IMR-90 (cell line): ENCODE measurements at regions not wholly inside any gene's neighbourhood (a gene's known extent, or its start where the extent isn't known, plus 50 kb on each side); places are given as distances from the start of the nearest gene placed in this dataset.

ENCODE experiments used
- ATAC-seq: fragments of 200-7000 bp; cut with Tn5 transposase; 2 replicates; pipeline ENCODE4 v1.9.1; 2020; ENCODE audit warnings: low read depth, mild to moderate bottlenecking, moderate library complexity
- BruUV-seq: library from RNA; stranded (reverse); fragments of 400-500 nt; replicated peaks from 2 replicates; lab custom pipeline; 2021; lab: Mats Ljungman, UMichigan
- CTCF ChIA-PET: fragments of 300-600 bp; formaldehyde crosslinking; extraction: SDS; loops from one replicate; lab custom pipeline; 2021; ENCODE audit warnings: antibody characterized with exemption; lab: Yijun Ruan, JAX
- POLR2A ChIA-PET: fragments of 300-600 bp; sonication (Branson Sonifier 250); formaldehyde crosslinking; loops from one replicate; lab custom pipeline; 2022; ENCODE audit warnings: antibody characterized with exemption; ENCODE audit not compliant: unreplicated experiment; lab: Charles Lee
- DNase-seq: peaks from one replicate; pipeline ENCODE4 v3.0.0; 2013
- H2AFZ ChIP-seq: replicated peaks from 2 replicates; pipeline ENCODE3; 2013; ENCODE audit warnings: low read length, mild to moderate bottlenecking; ENCODE audit not compliant: poor library complexity
- H2AK5ac ChIP-seq: 2 replicates; pipeline ENCODE4 v1.6.1; 2013; ENCODE audit warnings: low read depth, low read length, inconsistent platforms
- H2AK9ac ChIP-seq: replicated peaks from 2 replicates; pipeline ENCODE3; 2013; ENCODE audit warnings: mild to moderate bottlenecking, low read depth, low read length, moderate library complexity; ENCODE audit not compliant: poor library complexity
- H2BK120ac ChIP-seq: 2 replicates; pipeline ENCODE4 v1.6.1; 2013; ENCODE audit warnings: low read depth, low read length, inconsistent platforms
- H2BK15ac ChIP-seq: 3 replicates; pipeline ENCODE4 v1.6.1; 2013; ENCODE audit warnings: low read depth, low read length, inconsistent platforms
- H2BK20ac ChIP-seq: 2 replicates; pipeline ENCODE4 v1.6.1; 2013; ENCODE audit warnings: low read depth, mild to moderate bottlenecking, inconsistent platforms, low read length, moderate library complexity
- H2BK5ac ChIP-seq: 2 replicates; pipeline ENCODE4 v1.6.1; 2013; ENCODE audit warnings: mild to moderate bottlenecking, low read depth, low read length, inconsistent platforms; ENCODE audit not compliant: poor library complexity, severe bottlenecking
- H3K14ac ChIP-seq: replicated peaks from 2 replicates; pipeline ENCODE4 v1.6.1; 2013; ENCODE audit warnings: low read depth, low read length, inconsistent platforms
- H3K18ac ChIP-seq: 2 replicates; pipeline ENCODE4 v1.6.1; 2013; ENCODE audit warnings: low read depth, low read length, control low read depth
- H3K23ac ChIP-seq: 2 replicates; pipeline ENCODE4 v1.6.1; 2013; ENCODE audit warnings: low read depth, low read length, inconsistent platforms
- H3K27ac ChIP-seq: 2 replicates; pipeline ENCODE4 v1.5.1; 2013; ENCODE audit warnings: mild to moderate bottlenecking, control low read depth, low read length; ENCODE audit not compliant: insufficient read depth
- H3K27me3 ChIP-seq: 2 replicates; pipeline ENCODE4 v1.6.1; 2013; ENCODE audit warnings: low read length; ENCODE audit not compliant: control insufficient read depth, insufficient read depth
- H3K36me3 ChIP-seq: 2 replicates; pipeline ENCODE4 v1.6.1; 2013; ENCODE audit warnings: low read length, mixed read lengths; ENCODE audit not compliant: control insufficient read depth, insufficient read depth
- H3K4ac ChIP-seq: 2 replicates; pipeline ENCODE4 v1.6.1; 2013; ENCODE audit warnings: low read depth, low read length, inconsistent platforms
- H3K4me1 ChIP-seq: 2 replicates; pipeline ENCODE4 v1.6.1; 2013; ENCODE audit warnings: low read length, mixed read lengths; ENCODE audit not compliant: control insufficient read depth, insufficient read depth
- H3K4me2 ChIP-seq: 2 replicates; pipeline ENCODE4 v1.6.1; 2013; ENCODE audit warnings: low read depth, mild to moderate bottlenecking, control low read depth, low read length, moderate library complexity
- H3K4me3 ChIP-seq: 2 replicates; pipeline ENCODE4 v1.5.1; 2013; ENCODE audit warnings: low read depth, mild to moderate bottlenecking, control low read depth, low read length, moderate library complexity; ENCODE audit not compliant: insufficient read depth
- H3K56ac ChIP-seq: 2 replicates; pipeline ENCODE4 v1.6.1; 2013; ENCODE audit warnings: low read length, inconsistent platforms; ENCODE audit not compliant: insufficient read depth; ENCODE audit errors: extremely low read depth
- H3K79me1 ChIP-seq, 2 experiments: 2 replicates each; pipeline ENCODE4 v1.6.1; 2013; ENCODE audit warnings: low read length in 2 of 2, inconsistent platforms in 1 of 2, low read depth in 1 of 2
- H3K9ac ChIP-seq: 2 replicates; pipeline ENCODE4 v1.6.1; 2013; ENCODE audit warnings: low read depth, low read length, control low read depth
- H3K9me1 ChIP-seq: 2 replicates; pipeline ENCODE4 v1.6.1; 2013; ENCODE audit warnings: low read length, inconsistent platforms; ENCODE audit not compliant: insufficient read depth
- H3K9me3 ChIP-seq: 2 replicates; pipeline ENCODE4 v1.6.1; 2013; ENCODE audit warnings: low read length; ENCODE audit not compliant: control insufficient read depth, insufficient read depth
- H4K20me1 ChIP-seq: 2 replicates; pipeline ENCODE4 v1.6.1; 2013; ENCODE audit warnings: low read length, inconsistent platforms; ENCODE audit not compliant: insufficient read depth
- H4K5ac ChIP-seq: 2 replicates; pipeline ENCODE4 v1.6.1; 2013; ENCODE audit warnings: mild to moderate bottlenecking, low read depth, low read length, control low read depth
- H4K8ac ChIP-seq, 2 experiments: 2 replicates each; pipeline ENCODE4 v1.6.1; 2013; ENCODE audit warnings: low read depth in 2 of 2, low read length in 2 of 2, control low read depth in 1 of 2, inconsistent platforms in 1 of 2
- H4K91ac ChIP-seq: 2 replicates; pipeline ENCODE4 v1.6.1; 2013; ENCODE audit warnings: low read depth, low read length, inconsistent platforms; ENCODE audit not compliant: insufficient read depth
- BHLHE40 ChIP-seq: fragments of 150-350 bp; IDR thresholded peaks from 2 replicates; pipeline ENCODE4 v1.6.1; 2016; ENCODE audit warnings: mild to moderate bottlenecking, low read depth, low read length
- CEBPB ChIP-seq: IDR thresholded peaks from 2 replicates; pipeline ENCODE4 v1.6.1; 2012; ENCODE audit warnings: low read depth, low read length, improper control_type of control experiment
- CHD1 ChIP-seq: IDR thresholded peaks from 2 replicates; pipeline ENCODE4 v1.6.1; 2012; ENCODE audit warnings: low read depth, low read length, improper control_type of control experiment
- CTCF ChIP-seq: conservative IDR thresholded peaks from 2 replicates; pipeline ENCODE4 v1.5.1; 2012; ENCODE audit warnings: mild to moderate bottlenecking, low read depth, low read length, improper control_type of control experiment
- ELK1 ChIP-seq: fragments of 150-350 bp; IDR thresholded peaks from 2 replicates; pipeline ENCODE4 v1.6.1; 2016; ENCODE audit warnings: low read depth, mild to moderate bottlenecking, low read length, moderate library complexity, borderline replicate concordance
- FOS ChIP-seq: fragments of 150-350 bp; IDR thresholded peaks from 2 replicates; pipeline ENCODE4 v1.6.1; 2016; ENCODE audit warnings: low read depth, low read length
- MAFK ChIP-seq: IDR thresholded peaks from 2 replicates; pipeline ENCODE4 v1.6.1; 2012; ENCODE audit warnings: low read depth, low read length, improper control_type of control experiment
- MAZ ChIP-seq: IDR thresholded peaks from 2 replicates; pipeline ENCODE4 v1.6.1; 2012; ENCODE audit warnings: low read depth, mild to moderate bottlenecking, low read length, improper control_type of control experiment, moderate library complexity, borderline replicate concordance
- MXI1 ChIP-seq: IDR thresholded peaks from 2 replicates; pipeline ENCODE4 v1.6.1; 2012; ENCODE audit warnings: low read depth, mild to moderate bottlenecking, low read length, moderate library complexity, borderline replicate concordance
- NFE2L2 ChIP-seq: fragments of 150-350 bp; IDR thresholded peaks from 2 replicates; pipeline ENCODE4 v1.6.1; 2016; ENCODE audit warnings: low read depth, mild to moderate bottlenecking, low read length
- POLR2A ChIP-seq: IDR thresholded peaks from 2 replicates; pipeline ENCODE4 v1.6.1; 2012; ENCODE audit warnings: mild to moderate bottlenecking, low read depth, low read length
- RAD21 ChIP-seq: IDR thresholded peaks from 2 replicates; pipeline ENCODE4 v1.6.1; 2012; ENCODE audit warnings: low read length, improper control_type of control experiment
- RCOR1 ChIP-seq: IDR thresholded peaks from 2 replicates; pipeline ENCODE4 v1.6.1; 2012; ENCODE audit warnings: mild to moderate bottlenecking, low read length, improper control_type of control experiment; ENCODE audit not compliant: insufficient replicate concordance
- RFX5 ChIP-seq: IDR thresholded peaks from 2 replicates; pipeline ENCODE4 v1.8.0; 2012; ENCODE audit warnings: low read depth, mild to moderate bottlenecking, low read length, moderate library complexity
- SMC3 ChIP-seq: fragments of 150-350 bp; IDR thresholded peaks from 2 replicates; pipeline ENCODE4 v1.6.1; 2016; ENCODE audit warnings: low read depth, mild to moderate bottlenecking, antibody characterized with exemption, low read length, moderate library complexity
- WGBS, 2 experiments: methylation state at CpG; one replicate each; pipeline versions ENCODE4 v1.1.5 to v1.1.7; 2013; ENCODE audit warnings: missing lambda C conversion rate in 2 of 2; ENCODE audit not compliant: insufficient read length in 1 of 2; ENCODE audit errors: extremely low coverage in 2 of 2; 5-methylcytosine and 5-hydroxymethylcytosine counted together
- dilution Hi-C: fragments of 300-500 bp; cut with HindIII; formaldehyde crosslinking; loops from one replicate; pipeline ENCODE4 v1.14.3; 2018; ENCODE audit warnings: low sequenced_read_pairs; ENCODE audit not compliant: unreplicated experiment
- in situ Hi-C: fragments of 300-500 bp; cut with MboI; formaldehyde crosslinking; loops from 3 replicates; pipeline ENCODE4 v1.14.3; 2019; ENCODE audit warnings: low sequenced_read_pairs, inconsistent platforms, mixed read lengths
- intact Hi-C: fragments of 100-400 bp; cut with micrococcal nuclease; formaldehyde crosslinking; loops from 2 replicates; pipeline ENCODE4 v1.10.0; 2022
- TF ChIP-seq, protein P1 (sequence below): fragments of 150-350 bp; IDR thresholded peaks from 2 replicates; pipeline ENCODE4 v1.6.1; 2017; ENCODE audit warnings: mild to moderate bottlenecking, antibody characterized with exemption, low read length, low read depth

DNA sequence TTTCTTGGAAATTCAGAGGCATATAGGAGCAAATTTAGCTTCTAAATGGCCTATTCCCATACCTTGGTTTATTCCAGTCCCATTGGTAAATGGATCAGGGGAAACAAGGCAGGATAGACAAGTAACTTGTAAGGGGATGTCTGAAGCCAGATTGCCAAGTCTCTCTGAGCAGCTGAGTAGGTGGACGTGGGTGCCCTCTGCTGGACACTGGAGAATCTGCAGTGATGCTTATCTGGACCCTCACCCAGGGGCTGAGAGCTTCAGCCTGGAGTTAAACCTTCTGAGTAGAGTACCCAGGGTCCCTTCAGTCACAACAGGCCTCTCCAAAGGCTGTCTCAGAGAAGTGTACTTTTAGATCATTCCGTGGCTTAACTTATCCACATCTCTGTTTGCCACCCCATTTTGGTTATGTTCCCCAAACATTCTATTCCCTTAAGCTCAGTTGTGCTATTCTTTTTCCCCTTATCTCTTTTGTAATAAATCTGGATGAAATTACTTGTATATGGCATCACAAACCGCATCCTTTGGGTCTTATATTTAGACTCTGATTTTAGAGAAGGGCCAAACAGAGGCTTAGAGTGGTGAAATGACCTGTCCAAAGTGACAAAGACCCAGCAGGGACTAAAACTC is 218.3 kb upstream of the GLRA1 start:
- H3K4me1 ChIP-seq, result no peaks in the 10 kb centered on the region
- H2BK5ac ChIP-seq, result no peak overlapping the region
- dilution Hi-C loops, result no loop called here
- no peak overlapping the region for H2BK15ac ChIP-seq
- H2BK20ac ChIP-seq, result no peak overlapping the region
- CTCF ChIA-PET, result interaction anchor here (1.2 to 1.7 kb wide), 4 partner anchors 20 to 318 kb away, joined by 3 to 23 read pairs (median 4); no protein-coding TSS in a partner anchor
- TF ChIP-seq, protein P1, sequence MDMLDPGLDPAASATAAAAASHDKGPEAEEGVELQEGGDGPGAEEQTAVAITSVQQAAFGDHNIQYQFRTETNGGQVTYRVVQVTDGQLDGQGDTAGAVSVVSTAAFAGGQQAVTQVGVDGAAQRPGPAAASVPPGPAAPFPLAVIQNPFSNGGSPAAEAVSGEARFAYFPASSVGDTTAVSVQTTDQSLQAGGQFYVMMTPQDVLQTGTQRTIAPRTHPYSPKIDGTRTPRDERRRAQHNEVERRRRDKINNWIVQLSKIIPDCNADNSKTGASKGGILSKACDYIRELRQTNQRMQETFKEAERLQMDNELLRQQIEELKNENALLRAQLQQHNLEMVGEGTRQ, result no peak
- TF ChIP-seq MAFK, result no peak
- TF ChIP-seq NFE2L2, result no peak
- TF ChIP-seq MXI1, result no peak
- no peak for TF ChIP-seq CEBPB
- peak; percentile 70 for TF ChIP-seq CTCF
- TF ChIP-seq RFX5, result no peak
- no peak for TF ChIP-seq MAZ
- TF ChIP-seq RCOR1, result no peak
- peak; percentile 57 for TF ChIP-seq SMC3
- TF ChIP-seq FOS, result no peak
- no peak for TF ChIP-seq BHLHE40
- TF ChIP-seq CHD1, result no peak
- TF ChIP-seq POLR2A, result no peak
- TF ChIP-seq RAD21, result peak; percentile 67
- TF ChIP-seq ELK1, result no peak
- H3K56ac ChIP-seq, result no peak overlapping the region
- H3K4ac ChIP-seq, result no peak overlapping the region
- H2AK5ac ChIP-seq, result no peak overlapping the region
- no peak overlapping the region for H3K4me2 ChIP-seq
- no peaks in the 10 kb centered on the region for H3K79me1 ChIP-seq
- no peak overlapping the region for H3K27ac ChIP-seq
- no peak overlapping the region for H3K4me3 ChIP-seq
- DNase-seq (peak; percentile 50), ATAC-seq (peak; percentile 94)
- H4K8ac ChIP-seq, result no peak overlapping the region
- H3K9me1 ChIP-seq, result no peaks in the 10 kb centered on the region
- H4K5ac ChIP-seq, result no peak overlapping the region
- in situ Hi-C loops, result loop anchor here (5.0 kb wide), 1 partner anchor 316 kb away; no protein-coding TSS in a partner anchor
- H4K20me1 ChIP-seq, result no peaks in the 10 kb centered on the region
- H3K18ac ChIP-seq, result no peak overlapping the region
- H2AFZ ChIP-seq, result peak overlapping the region; percentile 51
- BruUV-seq, result no TSS peak
- H4K91ac ChIP-seq, result no peak overlapping the region
- H3K9me3 ChIP-seq, result no peaks in the 10 kb centered on the region
- intact Hi-C loops, result loop anchor here (1.0 to 10.0 kb wide), 3 partner anchors 318 to 1822 kb away; partner anchors contain the start of gene G3BP1
- no peaks in the 10 kb centered on the region for H3K36me3 ChIP-seq
- H2BK120ac ChIP-seq, result no peak overlapping the region
- no peak overlapping the region for H3K9ac ChIP-seq
- no peaks in the 10 kb centered on the region for H3K27me3 ChIP-seq
- no peak overlapping the region for H3K23ac ChIP-seq
- no CpG with 5 or more reads among the region's 3 CpGs for WGBS, 2 experiments
- POLR2A ChIA-PET, result interaction anchor here (1.0 kb wide), 1 partner anchor 317 kb away, joined by 3 read pairs; no protein-coding TSS in a partner anchor
- H2AK9ac ChIP-seq, result no peak overlapping the region
- H3K14ac ChIP-seq, result no peak overlapping the region
